Fibroblast of mammary gland (primary cell): ENCODE measurements at regions not wholly inside any gene's neighbourhood (a gene's known extent, or its start where the extent isn't known, plus 50 kb on each side); places are given as distances from the start of the nearest gene placed in this dataset.

Source experiments
- DNase-seq: peaks from one replicate; pipeline ENCODE4 v3.0.0-alpha.2; 2010; ENCODE audit warnings: low read depth
- H3K4me3 ChIP-seq: 2 replicates; pipeline ENCODE4 v1.5.1; 2011; ENCODE audit warnings: low read depth, mild to moderate bottlenecking, low read length, moderate library complexity; ENCODE audit not compliant: control insufficient read depth
- TF ChIP-seq, protein P1 (sequence below): conservative IDR thresholded peaks from 2 replicates; pipeline ENCODE4 v1.5.1; 2011; ENCODE audit warnings: low read depth, low read length, inconsistent platforms; ENCODE audit not compliant: control insufficient read depth, insufficient read depth

DNA sequence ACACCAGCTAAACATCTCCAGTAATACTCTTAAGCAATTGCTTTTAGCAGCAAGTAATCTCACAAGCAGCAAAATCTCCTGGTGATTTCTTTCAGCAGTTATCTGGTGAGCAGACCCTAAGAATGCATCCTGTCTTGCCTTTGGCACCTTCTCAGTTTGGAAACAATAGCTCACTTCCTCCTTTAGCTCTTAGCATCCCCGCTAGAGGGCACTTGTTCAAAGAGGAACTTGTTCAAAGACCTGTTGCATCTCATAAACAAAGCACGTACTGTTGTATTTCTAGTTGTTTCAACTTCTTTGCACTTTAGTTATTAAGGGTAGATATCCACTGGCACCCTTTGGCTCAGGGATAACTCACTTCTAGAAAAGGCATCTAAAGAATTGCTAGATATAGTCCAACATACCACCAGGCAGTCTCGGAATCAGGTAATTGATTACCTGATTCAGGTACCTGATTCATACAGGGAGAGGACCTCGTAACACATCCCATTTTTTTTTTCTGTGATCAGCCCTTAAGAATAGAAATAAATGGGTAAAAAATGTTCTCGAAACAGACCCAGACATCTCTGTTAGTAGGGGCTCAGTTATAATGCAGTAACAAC, 81.9 kb upstream of the QRFPR start:
- DNase-seq, result peak; percentile 76
- H3K4me3 ChIP-seq, result no peak overlapping the region
- TF ChIP-seq, protein P1, sequence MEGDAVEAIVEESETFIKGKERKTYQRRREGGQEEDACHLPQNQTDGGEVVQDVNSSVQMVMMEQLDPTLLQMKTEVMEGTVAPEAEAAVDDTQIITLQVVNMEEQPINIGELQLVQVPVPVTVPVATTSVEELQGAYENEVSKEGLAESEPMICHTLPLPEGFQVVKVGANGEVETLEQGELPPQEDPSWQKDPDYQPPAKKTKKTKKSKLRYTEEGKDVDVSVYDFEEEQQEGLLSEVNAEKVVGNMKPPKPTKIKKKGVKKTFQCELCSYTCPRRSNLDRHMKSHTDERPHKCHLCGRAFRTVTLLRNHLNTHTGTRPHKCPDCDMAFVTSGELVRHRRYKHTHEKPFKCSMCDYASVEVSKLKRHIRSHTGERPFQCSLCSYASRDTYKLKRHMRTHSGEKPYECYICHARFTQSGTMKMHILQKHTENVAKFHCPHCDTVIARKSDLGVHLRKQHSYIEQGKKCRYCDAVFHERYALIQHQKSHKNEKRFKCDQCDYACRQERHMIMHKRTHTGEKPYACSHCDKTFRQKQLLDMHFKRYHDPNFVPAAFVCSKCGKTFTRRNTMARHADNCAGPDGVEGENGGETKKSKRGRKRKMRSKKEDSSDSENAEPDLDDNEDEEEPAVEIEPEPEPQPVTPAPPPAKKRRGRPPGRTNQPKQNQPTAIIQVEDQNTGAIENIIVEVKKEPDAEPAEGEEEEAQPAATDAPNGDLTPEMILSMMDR, result peak; percentile 82

DNA sequence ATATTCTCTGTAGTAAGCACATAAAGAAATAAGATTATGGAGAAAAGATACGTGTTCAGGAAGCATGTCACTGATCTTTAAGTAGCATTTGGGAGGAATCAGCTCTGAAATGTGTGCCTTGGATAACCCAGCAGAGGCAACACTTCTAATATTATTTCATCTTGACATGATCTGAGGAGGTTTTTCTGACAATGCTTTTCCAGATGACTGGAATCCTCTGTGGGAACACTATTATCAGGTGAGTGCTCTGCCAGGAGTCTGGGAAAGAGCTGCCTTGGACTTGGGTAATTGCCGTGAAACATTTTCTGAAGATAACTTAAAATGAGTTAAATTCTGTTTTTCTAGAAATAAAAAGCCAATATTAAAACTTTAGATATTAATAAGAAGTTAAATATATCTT, 78.2 kb upstream of the QRFPR start:
- H3K4me3 ChIP-seq, result no peak overlapping the region
- no peak for DNase-seq
- TF ChIP-seq, protein P1, result no peak

DNA sequence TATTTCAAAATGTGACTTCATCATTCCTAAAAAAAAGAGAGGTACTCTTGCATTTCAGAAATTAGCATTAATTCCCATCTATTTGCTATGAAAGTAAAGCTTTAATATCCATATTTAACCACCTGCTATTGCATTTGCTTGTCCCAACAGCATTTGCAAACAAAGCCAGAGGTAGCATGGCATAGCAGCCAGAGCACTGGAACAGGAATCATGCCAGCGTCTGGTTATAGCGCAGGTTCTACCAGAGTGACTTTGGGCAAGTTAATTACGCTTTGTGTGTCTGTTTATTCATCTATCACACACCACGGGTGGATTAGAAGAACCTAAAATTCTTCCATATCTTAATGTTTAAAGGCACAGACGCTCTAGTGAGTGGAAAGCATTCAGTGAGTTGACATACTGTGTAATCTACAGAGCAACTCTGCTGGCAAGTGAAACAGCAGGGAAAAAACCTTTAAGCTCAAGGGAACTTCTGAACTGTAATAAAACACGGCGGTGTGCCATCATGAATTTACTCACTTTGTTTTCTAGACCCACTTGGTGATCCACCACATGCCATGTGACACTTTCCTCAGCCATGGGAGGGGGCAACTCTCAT, 76.6 kb upstream of the QRFPR start:
- TF ChIP-seq, protein P1, result no peak
- H3K4me3 ChIP-seq, result no peak overlapping the region
- DNase-seq, result no peak

DNA sequence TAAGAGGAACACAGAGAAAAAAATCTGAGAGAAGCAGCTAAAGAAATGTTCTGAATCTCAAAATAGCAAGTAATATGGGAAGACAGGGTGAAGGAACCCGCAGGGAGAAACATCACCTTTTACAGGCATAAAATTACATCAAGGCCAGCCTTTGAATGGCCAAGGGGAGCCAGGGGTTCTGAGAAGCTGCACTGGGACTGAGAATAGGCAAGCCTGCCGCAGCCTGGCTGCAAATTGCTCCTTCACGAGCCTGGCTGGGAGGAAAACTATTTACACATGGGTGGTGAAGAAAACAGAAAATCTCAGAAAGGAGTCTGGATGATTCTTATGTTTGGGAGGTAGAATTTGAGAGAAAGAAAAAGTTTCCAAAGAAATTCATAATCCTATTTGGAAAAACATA, 74.5 kb upstream of the QRFPR start:
- no peak overlapping the region for H3K4me3 ChIP-seq
- TF ChIP-seq, protein P1, result no peak
- DNase-seq, result no peak

DNA sequence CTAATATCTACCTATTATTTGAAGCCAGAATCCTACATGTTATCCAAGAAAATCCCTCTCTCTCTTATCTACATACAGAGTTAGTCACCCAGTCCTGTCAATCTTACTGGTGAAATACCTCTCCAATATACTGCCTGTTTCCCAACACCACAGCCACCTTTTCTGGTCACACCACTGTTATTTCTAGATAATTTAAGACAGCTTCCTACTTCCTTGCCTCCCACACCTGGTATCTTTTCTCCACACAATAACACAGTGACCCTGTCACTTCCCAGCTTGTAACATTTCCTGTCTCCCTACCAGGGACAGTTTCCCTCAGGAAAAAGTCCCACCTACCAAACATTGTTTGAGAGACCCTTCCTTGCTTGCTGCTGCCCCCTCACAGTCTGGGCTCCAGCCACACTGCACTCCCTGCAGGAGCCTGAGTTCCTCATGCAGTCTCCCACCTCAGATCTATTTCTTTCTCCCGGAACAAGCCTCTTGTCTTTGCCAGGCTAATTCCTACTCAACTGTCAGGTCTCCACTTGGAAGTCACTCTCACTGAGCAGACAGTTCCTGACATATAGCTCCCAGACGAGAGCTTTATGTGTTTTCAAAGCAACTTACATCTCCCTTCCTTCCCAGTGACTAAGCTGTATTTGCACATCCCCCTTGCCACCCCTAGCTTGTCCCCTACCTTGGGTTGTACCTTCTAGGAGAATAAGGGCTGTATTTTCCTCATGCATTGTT, 73.6 kb upstream of the QRFPR start:
- DNase-seq, result no peak
- TF ChIP-seq, protein P1, result no peak
- no peak overlapping the region for H3K4me3 ChIP-seq

DNA sequence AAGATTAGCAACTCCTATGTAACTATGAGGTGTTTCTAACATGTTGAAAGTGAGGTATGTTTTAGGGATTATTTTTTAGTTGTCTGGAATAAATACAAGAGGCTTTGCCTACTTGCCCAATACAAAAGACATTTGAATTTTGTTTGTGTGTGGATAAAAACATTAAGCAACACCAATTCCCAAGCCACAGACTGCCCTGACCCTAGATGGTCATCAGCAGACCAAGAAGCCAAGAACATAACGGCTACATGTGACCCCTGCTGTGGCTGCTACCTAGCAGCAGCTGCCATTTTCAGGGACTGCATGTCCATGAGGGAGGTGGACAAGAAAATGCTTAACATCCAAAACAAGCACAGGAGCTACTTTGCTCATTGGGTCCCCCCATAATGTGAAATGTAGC, 70.5 kb upstream of the QRFPR start:
- DNase-seq, result no peak
- TF ChIP-seq, protein P1, result no peak
- H3K4me3 ChIP-seq, result no peak overlapping the region
